NCI-H2029 (cell line): ENCODE measurements at regions not wholly inside any gene's neighbourhood (a gene's known extent, or its start where the extent isn't known, plus 50 kb on each side); places are given as distances from the start of the nearest gene placed in this dataset.
"Not testable (repeated sequence)": the region's sequence is repeated elsewhere in the genome, so short reads cannot be mapped to it uniquely, and the experiment has no call there.

Source experiments
- DNase-seq: peaks from one replicate; lab custom pipeline; 2025; lab: John Stamatoyannopoulos, UW

DNA sequence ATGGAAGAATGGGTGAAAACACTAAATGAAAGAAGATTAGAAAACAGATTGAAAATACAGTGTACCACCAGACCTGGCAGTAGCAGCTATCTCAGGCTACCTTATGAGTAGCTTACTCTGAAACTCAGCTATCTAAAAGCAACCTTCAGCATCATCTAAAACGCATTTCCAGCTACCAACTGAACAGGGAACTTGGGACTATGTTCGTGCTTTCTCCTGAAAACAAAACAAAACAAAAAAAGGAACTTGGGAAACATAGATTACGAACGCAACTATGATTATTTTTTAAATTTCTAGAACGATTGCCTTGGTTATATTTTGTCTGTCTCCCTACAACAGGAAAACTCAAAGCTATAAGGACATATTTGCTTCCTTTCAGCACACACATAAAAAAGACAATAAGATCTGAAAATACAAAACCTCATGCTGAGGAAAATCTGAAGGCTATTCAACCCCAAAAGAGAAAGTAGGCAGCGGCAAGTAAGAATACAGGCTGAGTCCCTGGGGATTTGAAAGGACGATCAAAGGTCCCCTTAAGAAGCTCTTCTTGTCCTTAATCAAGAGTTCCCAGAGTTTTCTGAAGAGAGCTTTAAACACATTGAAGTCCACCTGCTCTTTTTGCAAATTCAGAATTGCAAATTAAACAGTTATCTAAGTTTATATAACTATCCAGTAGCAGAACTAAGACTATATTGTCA, 53.4 kb downstream of the OR2K2 start:
- no peak for DNase-seq

GRCh38 chr9:111274737-111275136, 55.3 kb downstream of the OR2K2 start:
- DNase-seq: no peak

DNA sequence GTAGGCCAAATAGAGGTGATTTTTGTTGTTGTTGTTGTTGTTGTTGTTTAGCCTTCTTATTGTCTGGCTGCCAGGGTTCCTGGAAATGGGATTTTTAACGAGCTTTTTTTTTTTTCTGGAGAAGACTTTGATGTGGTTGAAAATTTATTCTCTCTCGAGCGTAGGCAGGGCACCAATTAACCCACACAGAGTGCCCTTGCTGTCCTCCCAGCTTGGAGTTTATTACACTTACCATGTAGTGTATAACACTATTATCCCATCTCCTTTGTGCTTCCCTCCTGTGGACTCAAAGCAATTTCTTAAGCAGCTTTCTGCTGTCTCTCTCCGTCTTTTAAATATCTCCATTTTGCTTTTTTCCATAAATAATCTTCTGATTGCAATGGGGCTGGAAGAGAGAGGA, 57.4 kb downstream of the OR2K2 start:
- no peak for DNase-seq

GRCh38 chr9:111271481-111272080, 58.4 kb downstream of the OR2K2 start:
- DNase-seq: no peak

DNA sequence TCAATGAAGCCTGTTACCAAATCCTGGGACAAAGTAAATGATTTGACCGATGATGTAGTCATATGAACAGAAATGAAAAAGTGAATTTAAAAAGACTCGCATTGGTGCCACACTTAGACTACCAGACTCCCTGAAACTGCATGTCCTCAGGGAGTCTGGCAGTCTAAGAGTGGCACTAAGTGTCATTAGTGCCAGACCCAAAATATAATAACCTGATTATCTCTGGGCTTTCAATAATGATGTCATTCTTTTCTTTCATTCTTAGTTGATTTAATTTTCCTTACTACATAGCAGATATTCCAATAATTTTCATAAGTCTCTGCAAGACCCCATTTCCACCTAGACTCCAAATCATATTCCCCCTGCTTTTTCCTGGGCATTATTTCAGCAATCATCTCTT, 59.0 kb downstream of the OR2K2 start:
- no peak for DNase-seq

GRCh38 chr9:111266024-111266423, 64.0 kb downstream of the OR2K2 start:
- not testable (repeated sequence) for DNase-seq

GRCh38 chr9:111263116-111263515, 66.9 kb downstream of the OR2K2 start:
- DNase-seq: no peak

GRCh38 chr9:111258875-111259271, 71.2 kb downstream of the OR2K2 start:
- no peak for DNase-seq

DNA sequence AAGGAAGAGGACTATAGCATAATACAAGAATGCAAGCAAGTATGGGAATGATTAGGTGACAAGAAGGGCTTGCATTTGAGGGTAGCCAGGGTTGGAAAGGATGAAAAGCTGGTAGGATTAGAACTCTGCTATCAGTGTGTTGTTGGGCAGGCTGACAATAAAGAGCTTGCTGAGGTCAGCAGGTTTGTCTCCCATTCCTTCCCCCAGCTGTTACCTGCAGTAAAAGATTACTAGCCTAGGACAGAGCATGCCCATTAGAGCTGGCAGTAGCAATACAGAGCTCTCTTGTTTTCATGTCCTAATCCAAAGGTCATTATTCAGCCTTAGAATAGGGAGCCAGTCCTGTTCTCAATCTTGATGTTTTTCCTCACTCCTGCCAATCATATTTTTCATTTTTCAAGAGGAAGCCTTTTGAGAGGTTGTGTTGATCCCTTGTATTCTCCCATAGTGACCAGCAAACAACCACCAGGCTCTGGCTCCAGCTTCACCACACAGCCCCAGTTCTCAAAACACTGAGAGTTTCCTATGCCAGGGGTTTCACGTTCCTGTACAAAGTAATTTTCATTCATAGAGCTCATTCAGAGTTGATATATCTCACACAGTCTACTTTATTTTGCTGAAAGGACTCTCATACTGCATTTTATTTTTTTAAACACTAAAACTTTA, 71.7 kb downstream of the OR2K2 start:
- no peak for DNase-seq

GRCh38 chr9:111253742-111254437, 76.1 kb downstream of the OR2K2 start:
- DNase-seq: no peak

GRCh38 chr9:111250875-111251842, 78.9 kb downstream of the OR2K2 start:
- DNase-seq: no peak

DNA sequence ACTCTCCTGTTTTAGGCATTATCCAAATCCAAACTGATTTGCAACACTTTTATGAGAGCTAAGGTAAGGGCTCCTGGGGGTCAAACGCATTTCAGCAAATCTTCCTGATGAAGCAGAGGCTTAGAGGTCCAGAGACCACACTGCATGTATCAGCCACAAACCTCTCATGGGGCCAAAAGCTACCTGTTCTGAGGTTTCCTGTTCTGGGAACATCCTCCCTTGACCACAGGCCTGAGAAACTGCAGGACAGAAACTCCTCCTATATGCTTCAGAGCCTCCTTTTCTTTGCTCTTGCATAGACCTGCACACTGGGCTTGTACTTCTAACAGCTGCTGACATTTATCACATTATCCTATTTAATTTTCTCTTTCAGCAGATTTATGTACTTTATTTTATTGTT, 92.6 kb downstream of the OR2K2 start:
- no peak for DNase-seq

DNA sequence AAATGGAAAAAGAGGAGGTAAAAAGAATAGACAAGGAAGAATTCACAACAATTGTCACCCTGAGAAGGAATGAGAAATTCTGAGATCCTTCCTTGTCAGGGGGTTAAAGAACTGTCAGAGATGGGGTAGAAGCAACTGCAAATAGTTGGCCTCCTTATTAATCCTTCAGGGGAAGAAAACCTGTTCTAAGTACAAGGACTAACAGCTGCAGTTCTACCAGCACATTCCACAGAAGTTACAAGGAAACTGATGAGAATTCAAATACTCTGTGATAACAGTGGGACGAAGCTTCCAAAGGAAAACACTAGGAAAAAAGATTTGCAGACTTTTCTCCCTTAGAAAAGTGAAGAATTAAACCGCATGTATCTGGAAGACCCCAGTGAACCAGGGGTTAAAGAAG, 93.7 kb downstream of the OR2K2 start:
- DNase-seq: no peak

DNA sequence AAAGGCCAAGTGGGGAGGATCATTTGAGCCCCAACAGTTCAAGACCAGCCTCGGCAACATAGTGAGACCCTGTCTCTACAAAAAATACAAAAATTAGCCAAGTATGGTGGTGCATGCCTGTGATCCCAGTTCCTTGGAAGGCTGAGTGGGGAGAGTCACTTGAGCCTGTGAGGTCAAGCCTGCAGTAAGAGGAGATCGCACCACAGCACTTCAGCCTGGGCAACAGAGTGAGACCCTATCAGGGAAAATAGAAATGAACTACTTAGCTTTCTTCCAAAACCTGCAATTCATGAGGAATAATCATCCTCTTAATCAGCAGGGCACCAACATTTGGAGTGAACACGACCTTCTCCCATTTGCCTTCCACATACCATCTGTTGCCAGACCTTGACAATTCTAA, 96.1 kb downstream of the OR2K2 start:
- no peak for DNase-seq

DNA sequence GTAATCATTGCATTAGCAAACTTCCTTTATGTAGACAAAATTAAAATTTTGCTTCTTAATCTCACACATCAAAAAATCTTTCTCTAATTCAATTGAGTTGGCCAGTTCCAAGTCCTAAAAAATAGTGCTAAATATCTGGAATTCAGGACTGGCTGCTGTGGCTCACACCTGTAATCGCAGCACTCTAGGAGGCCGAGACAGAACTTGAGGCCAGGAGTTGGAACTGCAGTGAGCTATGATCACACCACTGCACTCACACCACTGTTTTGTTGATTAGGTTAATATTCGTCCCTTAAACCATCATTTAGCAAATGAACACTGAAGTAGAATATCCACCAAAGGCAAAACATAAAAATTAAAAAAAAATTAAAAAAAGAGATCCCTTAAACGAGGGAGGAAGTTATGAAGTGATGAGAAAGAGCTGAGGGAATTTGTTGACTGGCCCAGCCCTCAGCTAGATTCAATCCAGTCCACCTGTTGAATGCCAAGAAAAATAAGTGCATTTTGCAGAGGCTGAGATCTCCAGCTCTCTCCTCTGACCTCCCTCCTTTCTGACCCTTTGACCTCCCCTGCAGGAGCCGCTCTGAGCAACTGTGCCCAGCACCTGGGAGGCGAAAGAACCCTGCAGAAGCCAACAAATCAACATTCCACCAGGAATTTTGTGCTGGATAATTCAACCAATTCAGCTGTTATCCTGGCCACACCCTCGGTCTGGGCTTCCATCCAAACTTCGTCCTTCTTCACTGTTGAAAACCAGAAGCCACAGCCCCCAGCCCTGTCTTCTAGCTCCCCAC, 96.8 kb downstream of the OR2K2 start:
- DNase-seq: no peak

DNA sequence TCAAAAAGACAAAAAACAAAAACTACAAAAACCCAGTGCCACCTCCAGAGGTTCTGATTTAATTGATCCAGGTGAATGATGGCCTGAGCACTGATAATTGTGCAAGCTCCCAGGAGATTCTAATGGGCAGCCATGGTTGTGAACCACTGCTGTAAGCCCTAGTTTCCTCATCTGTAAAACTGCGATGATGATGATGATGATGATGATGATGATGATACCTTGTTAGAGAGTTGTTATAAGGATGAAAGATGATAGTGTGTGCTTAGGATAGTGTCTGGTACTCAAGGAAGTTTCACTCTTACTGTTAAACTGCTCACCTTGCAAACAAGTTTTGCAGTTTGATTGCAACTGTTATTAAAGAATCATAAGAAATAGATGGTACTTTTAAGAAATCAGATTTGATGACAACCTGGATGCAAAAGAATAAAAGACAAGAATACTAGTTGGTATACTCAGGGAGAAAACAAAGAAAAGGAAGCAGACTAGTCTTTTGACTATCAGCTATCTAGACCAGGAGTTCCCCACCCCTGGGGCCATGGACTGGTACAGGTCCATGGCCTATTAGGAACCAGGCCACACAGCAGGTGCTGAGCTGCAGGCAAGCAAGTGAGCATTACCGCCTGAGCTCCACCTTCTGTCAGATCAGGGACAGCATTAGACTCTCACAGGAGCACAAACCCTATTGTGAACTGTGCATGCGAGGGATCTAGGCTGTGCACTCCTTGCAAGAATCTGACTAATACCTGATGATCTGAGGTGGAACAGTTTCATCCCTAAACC, 98.0 kb downstream of the OR2K2 start:
- DNase-seq: no peak

GRCh38 chr9:111222757-111223156, 107.3 kb downstream of the OR2K2 start:
- no peak for DNase-seq

GRCh38 chr9:111212874-111213273, 117.2 kb downstream of the OR2K2 start:
- no peak for DNase-seq

DNA sequence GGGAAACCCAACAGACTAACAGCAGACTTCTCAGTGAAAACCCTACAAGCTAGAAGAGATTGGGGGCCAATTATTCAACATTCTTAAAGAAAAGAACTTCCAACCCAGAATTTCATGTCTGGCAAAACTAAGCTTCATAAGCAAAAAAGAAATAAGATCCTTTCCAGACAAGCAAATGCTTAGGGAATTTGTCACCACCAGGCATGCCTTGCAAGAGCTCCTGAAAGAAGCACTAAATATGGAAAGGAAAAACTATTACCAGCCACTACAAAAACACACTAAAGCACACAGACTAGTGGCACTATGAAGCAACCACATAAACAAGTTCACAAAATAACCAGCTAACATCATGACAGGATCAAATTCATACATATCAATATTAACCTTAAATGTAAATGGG, 131.1 kb downstream of the OR2K2 start:
- DNase-seq: no peak

GRCh38 chr9:111197256-111197655, 132.8 kb downstream of the OR2K2 start:
- no peak for DNase-seq
